HG03469 (cell line): ENCODE measurements at regions not wholly inside any gene's neighbourhood (a gene's known extent, or its start where the extent isn't known, plus 50 kb on each side); places are given as distances from the start of the nearest gene placed in this dataset.
A peak's percentile ranks its signal among the peaks of the same experiment; 100 is the strongest.

Source experiments
- ATAC-seq: cut with Tn5 transposase; IDR thresholded peaks from one replicate; pipeline ENCODE4 v1.9.1; 2021; ENCODE audit warnings: mild to moderate bottlenecking, moderate library complexity, moderate number of reproducible peaks; ENCODE audit not compliant: unreplicated experiment

DNA sequence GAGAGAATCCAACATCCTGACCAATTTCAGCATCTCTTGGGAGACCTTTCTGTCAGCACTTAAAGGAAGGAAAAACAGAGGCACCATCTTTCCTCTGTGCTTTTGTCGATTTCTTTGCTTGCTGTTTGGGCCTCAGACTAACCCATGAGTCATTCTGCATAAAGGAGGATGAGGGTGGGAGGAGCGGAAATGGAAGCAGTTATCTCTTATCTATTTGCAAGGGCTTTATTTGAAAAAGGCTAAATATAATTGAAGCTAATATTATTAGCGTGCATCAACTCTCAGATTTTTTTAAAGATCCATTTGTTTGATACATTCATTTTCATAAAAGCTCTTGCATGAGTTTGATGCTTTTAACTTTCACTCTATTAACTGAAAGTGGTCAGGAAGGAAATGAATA, 72.9 kb downstream of the ZNF622 start:
- ATAC-seq, result no peak

DNA sequence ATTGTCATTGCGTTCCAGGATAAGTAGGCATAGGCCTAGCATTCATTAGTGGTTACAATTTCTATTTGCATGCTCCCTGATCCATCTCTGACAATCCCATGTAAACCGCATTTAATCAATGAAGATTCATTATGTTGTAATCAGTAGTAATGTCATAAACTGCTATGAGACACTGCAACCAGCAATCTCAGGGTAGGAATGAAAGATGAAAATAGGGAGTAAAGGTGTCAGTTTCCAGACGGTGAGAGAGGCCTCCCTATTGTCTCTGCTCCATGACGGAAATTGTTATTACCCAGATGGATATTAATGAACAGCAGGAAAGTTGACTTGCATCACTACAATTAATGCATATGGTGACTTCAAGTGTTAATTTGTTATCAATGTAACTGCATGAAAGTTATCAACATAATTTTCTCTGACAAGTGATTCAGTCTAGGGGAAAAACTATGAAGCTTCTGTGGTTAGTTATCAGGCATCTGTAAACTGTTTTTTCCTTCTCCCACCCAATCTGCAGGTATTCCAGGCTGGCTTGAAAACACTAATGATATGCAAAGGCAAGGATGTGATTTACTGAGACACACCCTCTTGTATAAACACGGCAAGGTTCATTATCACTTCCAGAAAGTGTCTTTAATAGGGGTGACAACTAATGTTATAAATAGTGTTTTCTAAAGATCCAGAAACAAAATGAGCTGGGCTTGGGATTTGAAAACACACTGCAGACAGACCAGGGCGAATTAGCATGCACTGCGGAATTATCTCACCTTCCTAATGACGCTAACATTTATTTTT, 73.5 kb downstream of the ZNF622 start:
- no peak for ATAC-seq

GRCh38 chr5:16390825-16391224, 74.8 kb downstream of the ZNF622 start:
- no peak for ATAC-seq

GRCh38 chr5:16385516-16386090, 80.0 kb downstream of the ZNF622 start:
- no peak for ATAC-seq

- no peak for ATAC-seq
These were observed 80.8 kb downstream of the ZNF622 start for GRCh38 chr5:16384804-16385203.

DNA sequence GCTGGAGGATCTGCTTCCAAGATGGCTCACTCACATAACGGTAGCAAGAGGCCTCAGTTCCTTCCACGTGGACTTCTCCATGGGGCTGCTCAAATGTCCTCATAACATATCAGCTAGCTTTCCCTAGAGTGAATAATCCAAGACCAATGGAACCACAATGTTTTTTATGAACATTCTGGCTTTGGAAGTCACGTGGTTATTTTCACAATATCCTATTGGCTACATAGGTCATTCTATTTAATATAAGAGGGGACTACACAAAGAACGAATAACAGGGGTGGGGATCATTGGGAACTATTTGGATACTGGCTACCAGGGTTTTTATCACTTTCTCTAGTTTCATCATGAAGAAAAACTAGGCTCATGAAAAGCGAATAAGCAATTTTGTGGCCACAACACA, 81.4 kb downstream of the ZNF622 start:
- ATAC-seq, result no peak

GRCh38 chr5:16383544-16384052, 82.0 kb downstream of the ZNF622 start:
- no peak for ATAC-seq

- no peak for ATAC-seq
These were observed 83.6 kb downstream of the ZNF622 start for GRCh38 chr5:16382047-16382446.

GRCh38 chr5:16378762-16379161, 86.8 kb downstream of the ZNF622 start:
- no peak for ATAC-seq

GRCh38 chr5:16372493-16372892, 93.1 kb downstream of the ZNF622 start:
- no peak for ATAC-seq

DNA sequence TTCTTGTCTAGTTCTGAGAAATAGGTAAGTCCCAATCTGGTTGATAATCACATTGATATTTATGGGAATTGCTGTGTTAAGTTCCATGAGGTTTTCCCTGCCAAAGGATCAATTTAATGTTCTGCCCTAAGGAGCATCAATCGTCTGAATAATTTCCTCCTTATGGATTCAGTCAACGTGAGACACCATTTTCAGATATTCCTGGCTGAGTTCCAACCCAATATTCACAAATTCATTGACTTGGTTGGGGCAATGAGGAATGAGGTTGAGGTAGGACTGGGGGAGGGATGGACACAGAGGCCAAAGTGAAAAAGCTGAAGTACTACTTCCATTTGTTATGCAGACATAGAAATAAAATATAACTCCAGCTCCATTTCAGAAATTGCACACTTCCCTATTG, 99.1 kb downstream of the ZNF622 start:
- ATAC-seq, result no peak

- ATAC-seq, result no peak
These were observed 100.7 kb downstream of the ZNF622 start for GRCh38 chr5:16364910-16365309.

GRCh38 chr5:16353439-16353838, 112.2 kb downstream of the ZNF622 start:
- ATAC-seq, result peak; percentile 56

DNA sequence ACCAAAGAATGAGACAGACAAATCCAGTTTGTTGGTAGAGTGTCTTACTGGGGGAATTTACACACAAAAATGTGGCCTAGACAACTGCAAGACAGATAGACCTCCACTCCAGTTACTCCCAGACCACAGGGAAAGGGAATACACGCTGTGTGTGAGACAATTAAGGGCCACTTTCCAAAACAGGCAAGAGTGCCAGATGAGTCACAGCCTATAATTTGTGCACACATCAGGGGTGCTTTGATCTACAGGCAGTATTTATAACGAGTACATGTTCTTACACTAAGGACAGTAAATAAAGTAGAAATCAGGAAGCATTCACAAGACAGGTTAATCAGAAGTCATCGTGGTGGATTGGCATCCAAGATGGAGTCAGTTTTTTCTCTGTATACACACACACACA, 114.8 kb downstream of the ZNF622 start:
- no peak for ATAC-seq

DNA sequence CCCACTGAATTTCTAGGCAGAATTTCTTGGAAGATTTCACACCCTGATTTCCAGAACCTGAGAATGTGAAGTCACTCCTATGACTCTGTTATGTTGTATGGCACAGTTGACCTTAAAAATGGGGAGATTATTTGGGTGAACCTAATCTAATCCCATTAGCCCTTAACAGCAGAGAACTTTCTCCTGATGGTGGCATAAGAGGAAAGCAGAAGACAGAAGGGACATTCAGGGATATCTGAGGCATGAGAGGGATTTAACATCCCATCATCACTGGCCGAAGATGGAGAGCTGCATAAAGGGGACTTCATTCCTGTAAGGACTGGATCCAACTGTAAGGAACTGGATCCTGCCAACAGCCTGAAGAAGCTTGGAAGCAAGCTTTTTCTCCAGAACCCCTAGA, 119.2 kb downstream of the ZNF622 start:
- ATAC-seq, result no peak

DNA sequence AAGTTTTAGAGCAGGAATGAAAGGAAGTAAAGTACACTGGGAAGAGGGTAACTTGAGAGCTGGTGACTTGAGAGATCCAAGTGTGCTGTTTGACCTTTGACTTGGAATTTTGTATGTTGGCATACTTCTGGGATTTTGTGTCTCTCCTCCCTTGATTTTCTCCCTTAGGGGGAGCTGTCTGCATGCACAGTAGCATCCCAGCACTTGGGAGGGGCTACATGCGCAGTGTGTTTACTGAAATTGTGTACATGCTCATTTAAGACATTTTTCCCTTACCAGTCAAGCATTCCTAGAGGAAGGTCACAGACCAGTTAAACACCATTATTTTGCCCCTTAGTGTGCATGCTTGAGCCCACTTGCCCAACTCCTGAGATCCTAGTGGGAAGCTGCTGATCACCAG, 120.1 kb downstream of the ZNF622 start:
- ATAC-seq, result no peak

DNA sequence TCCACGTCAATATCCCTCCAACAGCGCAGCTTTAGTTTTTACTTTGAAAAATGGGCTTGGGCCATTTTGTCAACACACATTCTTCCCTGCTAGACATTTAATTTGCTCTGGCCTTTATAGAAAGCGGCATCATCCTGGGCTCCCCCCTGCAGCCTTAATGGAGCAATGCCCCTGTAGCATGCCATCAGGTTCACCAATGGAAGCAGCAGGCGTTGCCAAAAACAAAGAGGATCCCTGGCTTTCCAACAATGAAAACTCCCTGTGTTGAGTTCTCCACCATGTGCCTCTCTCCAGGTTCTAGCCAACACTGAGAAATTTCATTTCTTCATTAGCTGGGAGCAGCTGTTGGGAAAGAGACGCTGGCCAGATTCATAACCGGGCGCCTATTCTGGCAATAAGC, 139.5 kb downstream of the ZNF622 start:
- no peak for ATAC-seq

GRCh38 chr5:16321284-16321683, 141.7 kb upstream of the MARCHF11 start:
- no peak for ATAC-seq

GRCh38 chr5:16315501-16315900, 135.9 kb upstream of the MARCHF11 start:
- ATAC-seq, result no peak

DNA sequence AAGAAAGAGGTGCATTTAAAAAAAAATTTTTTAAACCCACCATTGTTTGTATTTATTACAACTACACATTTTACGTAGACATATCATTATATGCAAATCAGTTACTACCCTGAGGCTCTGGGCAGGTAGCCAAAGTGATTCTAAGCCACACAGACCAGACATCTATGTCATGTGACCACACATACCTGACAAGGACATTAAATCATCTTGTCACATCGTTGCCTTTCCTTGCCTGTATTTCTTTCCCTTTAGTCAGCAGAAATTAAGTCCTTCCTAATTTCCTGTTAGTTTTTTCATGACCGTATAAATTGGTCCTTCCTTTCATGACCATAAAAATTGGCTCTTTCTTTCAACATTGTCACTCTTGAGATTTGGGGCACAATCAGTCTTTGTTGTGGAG, 134.2 kb upstream of the MARCHF11 start:
- ATAC-seq, result no peak

- ATAC-seq, result no peak
These were observed 133.2 kb upstream of the MARCHF11 start for GRCh38 chr5:16312785-16313184.

DNA sequence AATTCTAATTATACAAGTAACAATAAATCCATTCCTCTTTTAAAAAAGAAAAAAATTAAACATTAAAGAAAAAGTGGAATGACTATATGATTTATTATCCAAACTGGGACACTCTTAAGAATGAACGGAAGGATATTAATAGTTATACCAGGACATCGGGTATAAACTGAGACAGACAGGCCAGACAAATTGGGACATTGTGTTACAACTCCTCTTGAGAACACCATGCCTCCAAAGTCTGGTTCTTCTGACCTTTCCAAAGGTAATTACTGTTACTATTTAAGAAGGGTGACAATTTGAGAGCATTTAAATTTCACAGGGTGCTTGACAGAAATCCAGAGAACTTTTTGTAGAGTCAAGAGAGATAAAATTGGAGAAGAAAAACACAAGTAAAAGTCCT, 132.1 kb upstream of the MARCHF11 start:
- no peak for ATAC-seq

- no peak for ATAC-seq
These were observed 127.2 kb upstream of the MARCHF11 start for GRCh38 chr5:16306812-16307211.
